22Rv1 (cell line): ENCODE measurements at regions not wholly inside any gene's neighbourhood (a gene's known extent, or its start where the extent isn't known, plus 50 kb on each side); places are given as distances from the start of the nearest gene placed in this dataset.

Experiments
- CTCF ChIP-seq: fragments of 450-650 bp; IDR thresholded peaks from 2 replicates; pipeline ENCODE4 v1.5.1; 2017; ENCODE audit warnings: mild to moderate bottlenecking
- ZFX ChIP-seq: fragments of 450-650 bp; IDR thresholded peaks from 2 replicates; pipeline ENCODE4 v1.6.1; 2017; ENCODE audit warnings: antibody characterized with exemption, borderline replicate concordance

- TF ChIP-seq CTCF: no peak
- TF ChIP-seq ZFX: no peak
Measured at GRCh38 chr16:62648256-62648655, 612.0 kb upstream of the CDH8 start.
